Heart left ventricle (tissue), 16 donors: ENCODE measurements at regions not wholly inside any gene's neighbourhood (a gene's known extent, or its start where the extent isn't known, plus 50 kb on each side); places are given as distances from the start of the nearest gene placed in this dataset.

Experiments used
- ATAC-seq, 4 donors: fragments of 200-7000 bp; cut with Tn5 transposase; one replicate each; pipeline ENCODE4 v1.9.1; 2020 to 2022; ENCODE audit warnings: moderate library complexity in 4 of 4, mild to moderate bottlenecking in 3 of 4, moderate number of reproducible peaks in 1 of 4
- DNase-seq, 5 donors: peaks; one replicate each; pipeline ENCODE4 v3.0.0-alpha.2; 2020
- H3K27ac ChIP-seq, 12 donors: fragments of 200-600 bp; sonication (generic) in 4 of 12; one replicate each; pipeline versions ENCODE4 v1.5.0 to v1.8.0; 2016 to 2022; ENCODE audit warnings: mild to moderate bottlenecking in 2 of 12
- H3K27me3 ChIP-seq, 9 donors: fragments of 200-600 bp; sonication (generic) in 2 of 9; one replicate each; pipeline versions ENCODE4 v1.5.1 to v1.8.0; 2016 to 2022; ENCODE audit warnings: mild to moderate bottlenecking in 3 of 9
- H3K36me3 ChIP-seq, 9 donors: fragments of 200-600 bp; sonication (generic) in 2 of 9; one replicate each; pipeline versions ENCODE4 v1.5.0 to v1.8.0; 2018 to 2022; ENCODE audit warnings: mild to moderate bottlenecking in 2 of 9
- H3K4me1 ChIP-seq, 12 donors: fragments of 200-600 bp; sonication (generic) in 4 of 12; one replicate each; pipeline versions ENCODE4 v1.5.0 to v1.8.0; 2016 to 2022; ENCODE audit warnings: mild to moderate bottlenecking in 3 of 12
- H3K4me3 ChIP-seq, 12 donors: fragments of 200-600 bp; sonication (generic) in 4 of 12; one replicate each; pipeline versions ENCODE4 v1.5.0 to v1.8.0; 2017 to 2022; ENCODE audit warnings: mild to moderate bottlenecking in 9 of 12, moderate library complexity in 4 of 12
- H3K9me3 ChIP-seq, 12 donors: fragments of 200-600 bp; sonication (generic) in 4 of 12; one replicate each; pipeline versions ENCODE4 v1.5.0 to v1.8.0; 2016 to 2022; ENCODE audit warnings: mild to moderate bottlenecking in 1 of 12
- CTCF ChIP-seq, 12 donors: fragments of 200-600 bp; sonication (generic) in 4 of 12; IDR thresholded peaks; one replicate each; pipeline versions ENCODE4 v1.5.0 to v1.8.0; 2018 to 2022; ENCODE audit warnings: antibody characterized with exemption in 12 of 12, mild to moderate bottlenecking in 5 of 12
- POLR2A ChIP-seq, 2 donors: fragments of 450-650 bp; IDR thresholded peaks; one replicate each; pipeline ENCODE4 v1.6.1; 2017; ENCODE audit warnings: antibody characterized with exemption in 2 of 2, mild to moderate bottlenecking in 2 of 2, moderate library complexity in 2 of 2
- WGBS, 4 donors: extraction: QIAGEN DNeasy Blood & Tissue Kit in 2 of 4; methylation state at CpG; one replicate each; pipeline versions ENCODE4 v1.1.5 to v1.1.7; 2013 to 2018; 5-methylcytosine and 5-hydroxymethylcytosine counted together
- intact Hi-C, 10 donors: fragments of 100-400 bp; cut with DNase I; formaldehyde crosslinking; loops; one replicate each; pipeline versions ENCODE4 v1.11.1 to v1.14.2; 2022
- donor health status: ischemic (EF 13 %, LVEDD 7.1; RV severe dilation, severe dysfunction).
- donor health status: healthy with polysubstance abuse.
- donor health status: DM: no; HTN: yes; CAD: no.
- donor health status: DM: no; HTN: no; CAD: no.
- donor health status: ischemic (EF 25% LVEDD 6.9; RV normal size, moderate dysfunction).
- donor health status: ischemic (EF 25% LVEDD 5.7; RV mildly dilated, moderate dysfunction).
- donor health status: healthy.
- donor health status: DM: yes; HTN: yes; CAD: no.
- donor health status: ischemic (EF 35%, LVEDD 5.7; RV mildly dilated, moderate dysfunction).
- donor health status: nonischemic (EF 11% LVEDD 7.7; RV severe dilation, severe dysfunction).
- donor health status: DM: yes; HTN: yes; CAD: no.
- donor health status: PGD.
- donor health status: ischemic (EF 29% LVEDD 5.4; RV normal size, mild dysfunction).
- donor health status: nonischemic (EF 23%, LVEDD 6.1; RV moderate dilation, normal function).

DNA sequence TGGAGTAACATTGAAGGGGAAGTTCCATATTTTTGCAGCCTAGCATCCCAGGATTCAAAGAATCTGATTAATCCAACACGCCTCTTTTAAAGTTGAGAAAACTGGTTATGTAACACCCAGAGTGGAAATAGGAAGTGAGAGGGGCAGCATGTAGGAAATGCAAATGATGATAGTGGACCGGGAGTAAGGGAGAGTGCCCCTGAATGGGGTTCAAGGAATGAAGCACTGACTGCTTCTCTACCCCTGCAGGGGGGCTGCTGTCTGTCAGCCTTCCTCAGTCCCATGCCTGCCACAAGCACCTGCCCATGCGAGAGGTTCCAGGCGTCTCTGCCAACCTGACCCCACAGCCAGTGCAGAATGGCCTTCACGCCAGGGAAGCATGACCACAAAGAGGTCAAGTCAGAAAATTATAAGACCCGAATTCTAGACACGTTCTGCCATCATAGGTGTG lies 126.5 kb upstream of the CCND2 start:
- Histone ChIP-seq H3K27me3 (peaks cover 0 to 7% (median 0%) of the 10 kb centered on the region in 9 donors), H3K27ac (no peak overlapping the region), H3K9me3 (no peaks in the 10 kb centered on the region), H3K36me3 (no peaks in the 10 kb centered on the region), H3K4me1 (peaks cover 0 to 46% (median 0%) of the 10 kb centered on the region in 12 donors), H3K4me3 (no peak overlapping the region)
- TF ChIP-seq POLR2A (IDR thresholded peaks at IDR 0.05): no peak
- no peak for TF ChIP-seq CTCF (IDR thresholded peaks at IDR 0.05)
- WGBS, 4 donors: 68 to 78% (median 73%) methylated on average over 7 of the region's 7 CpGs
- ATAC-seq: no peak
- no peak for DNase-seq
- intact Hi-C loops: no loop called here

DNA sequence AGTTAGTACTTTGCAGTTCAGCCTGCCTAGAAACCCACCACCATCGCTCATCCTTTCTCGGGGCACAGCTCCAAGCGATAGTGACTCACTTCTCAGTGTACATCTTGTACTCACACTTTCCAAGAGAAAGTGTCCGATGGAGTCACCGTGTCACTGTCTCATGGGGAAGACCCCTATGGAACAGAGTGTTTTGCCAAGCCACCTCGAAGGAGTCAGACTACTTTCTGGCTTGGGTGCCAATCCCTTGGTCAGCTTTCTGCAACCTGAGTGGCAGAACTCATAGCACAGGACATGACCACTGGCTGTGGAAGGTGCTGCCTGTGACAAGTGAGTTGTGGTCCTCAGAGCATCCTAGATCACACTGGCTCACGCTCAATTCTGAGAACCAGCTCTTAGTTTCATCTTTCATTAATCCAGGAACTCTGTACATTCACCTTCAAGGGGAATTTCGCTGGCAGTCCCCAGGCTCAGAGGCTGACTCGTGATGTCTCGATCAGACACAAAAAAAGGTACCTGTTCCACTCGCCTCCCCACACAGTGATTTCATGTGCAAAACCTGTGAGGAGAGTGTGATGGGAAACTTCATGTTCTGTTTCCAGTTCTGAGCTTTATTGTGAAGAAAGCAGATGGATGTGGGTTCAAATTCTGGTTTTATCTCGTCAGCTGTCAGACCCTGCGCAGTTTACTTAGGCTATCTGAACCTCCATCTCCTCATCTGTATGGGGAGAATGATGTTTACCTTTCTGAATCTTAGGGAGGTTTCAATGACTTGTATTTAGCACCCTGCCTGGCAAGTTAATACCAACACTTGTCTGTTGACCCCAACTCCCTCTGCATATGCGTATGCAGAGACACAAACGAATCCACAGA lies 127.3 kb upstream of the CCND2 start:
- H3K4me1 ChIP-seq: peaks cover 0 to 51% (median 0%) of the 10 kb centered on the region in 12 donors
- TF ChIP-seq CTCF (IDR thresholded peaks at IDR 0.05): no peak
- no peak for TF ChIP-seq POLR2A (IDR thresholded peaks at IDR 0.05)
- DNase-seq (no peak), ATAC-seq (no peak)
- intact Hi-C loops: no loop called here
- H3K27ac ChIP-seq: no peak overlapping the region
- peaks cover 0 to 7% (median 0%) of the 10 kb centered on the region in 9 donors for H3K27me3 ChIP-seq
- no peaks in the 10 kb centered on the region for H3K36me3 ChIP-seq
- no peaks in the 10 kb centered on the region for H3K9me3 ChIP-seq
- no peak overlapping the region for H3K4me3 ChIP-seq
- WGBS, 4 donors: 79 to 83% (median 82%) methylated on average over 15 of the region's 15 CpGs

GRCh38 chr12:4144676-4145075 lies 128.9 kb upstream of the CCND2 start:
- 65 to 73% (median 69%) methylated on average over 2 of the region's 2 CpGs for WGBS, 4 donors
- H3K36me3 ChIP-seq: no peaks in the 10 kb centered on the region
- TF ChIP-seq POLR2A (IDR thresholded peaks at IDR 0.05) (no peak), CTCF (IDR thresholded peaks at IDR 0.05) (no peak)
- no peak overlapping the region for H3K27ac ChIP-seq
- no peak for DNase-seq
- no peaks in the 10 kb centered on the region for H3K9me3 ChIP-seq
- H3K4me1 ChIP-seq: peaks cover 0 to 53% (median 0%) of the 10 kb centered on the region in 12 donors
- no peak overlapping the region for H3K4me3 ChIP-seq
- peaks cover 0 to 7% (median 0%) of the 10 kb centered on the region in 9 donors for H3K27me3 ChIP-seq
- intact Hi-C loops: no loop called here
- no peak for ATAC-seq

DNA sequence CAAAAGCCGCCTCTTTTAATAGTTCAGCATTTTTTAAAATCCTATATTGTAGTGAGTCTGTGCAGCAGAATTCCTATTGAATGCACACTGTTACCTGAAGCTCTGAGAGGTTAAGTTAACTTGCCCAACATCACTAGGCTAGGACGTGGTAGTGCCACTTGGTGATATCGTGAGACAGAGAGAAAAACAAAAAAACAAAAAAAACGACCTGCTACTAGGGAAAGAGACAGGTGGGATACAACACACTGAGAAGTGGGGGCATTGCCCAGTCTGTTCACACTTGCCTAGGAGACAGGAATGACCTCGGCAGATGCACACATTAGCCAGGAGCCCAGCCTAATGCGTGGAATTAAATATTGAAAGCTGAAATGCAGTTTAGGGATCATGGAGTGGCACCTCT lies 129.7 kb upstream of the CCND2 start:
- TF ChIP-seq POLR2A (IDR thresholded peaks at IDR 0.05): no peak
- Histone ChIP-seq H3K36me3 (no peaks in the 10 kb centered on the region), H3K4me1 (peaks cover 0 to 52% (median 0%) of the 10 kb centered on the region in 12 donors), H3K27me3 (peaks cover 0 to 7% (median 0%) of the 10 kb centered on the region in 9 donors), H3K9me3 (no peaks in the 10 kb centered on the region), H3K4me3 (no peak overlapping the region), H3K27ac (no peak overlapping the region)
- DNase-seq (no peak), ATAC-seq (no peak)
- WGBS, 4 donors: 77 to 86% (median 85%) methylated on average over 6 of the region's 6 CpGs
- intact Hi-C loops: no loop called here
